ENCODE measurements at regions not wholly inside any gene's neighbourhood (a gene's known extent, or its start where the extent isn't known, plus 50 kb on each side); places are given as distances from the start of the nearest gene placed in this dataset.

DNA sequence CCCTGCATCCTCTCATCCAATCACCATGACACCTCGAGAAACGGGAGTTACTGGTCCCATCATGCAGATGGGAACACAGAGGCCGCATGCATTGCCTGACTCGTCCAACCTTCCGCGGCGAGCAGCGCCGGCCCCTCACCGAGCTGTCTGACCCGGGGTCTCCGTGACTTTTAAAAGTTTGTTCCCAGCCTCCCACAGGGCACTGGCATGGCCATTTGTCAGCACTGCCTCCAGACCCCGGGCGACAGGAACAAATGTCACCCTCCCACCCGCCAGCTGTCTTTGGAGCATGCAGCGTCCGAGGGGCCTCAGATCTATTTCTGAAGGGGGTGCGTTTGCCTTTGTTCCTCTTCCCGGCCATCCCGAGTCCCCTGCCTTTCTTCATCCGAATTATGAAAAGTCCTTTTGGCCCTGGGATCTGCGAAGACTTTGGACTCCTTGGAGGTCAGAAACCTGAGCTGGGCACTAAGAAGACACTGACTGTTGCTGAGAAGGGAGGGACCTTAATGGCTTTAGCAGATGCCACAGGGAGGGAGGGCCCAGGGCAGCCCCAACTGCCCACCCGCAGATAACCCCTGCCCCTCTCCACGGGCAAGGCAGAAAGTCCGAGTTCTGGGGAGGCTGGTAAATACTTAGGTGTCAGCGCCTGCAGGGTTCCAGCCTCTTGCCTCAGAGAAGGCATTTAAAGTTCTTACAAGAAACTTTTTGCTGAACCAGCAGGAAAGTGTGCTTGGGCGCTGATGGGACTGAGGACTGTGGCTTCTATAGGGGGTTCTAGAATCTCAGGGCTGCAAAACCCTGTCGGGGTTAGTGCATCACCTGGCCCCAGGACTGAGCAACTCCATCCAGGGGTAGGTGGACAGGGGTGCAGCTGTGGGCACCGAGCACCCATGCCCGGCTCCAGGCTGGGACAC lies 348.1 kb downstream of the FOXL1 start:
- DNase-seq (ENCODE audit: low read depth, low spot score) = no peak
- SMC1A ChIA-PET (ENCODE audit: uncharacterized antibody, unreplicated experiment) = no interaction called here
- in situ Hi-C loops (cut with MboI) (no loop called here), intact Hi-C loops (cut with micrococcal nuclease; ENCODE audit: unreplicated experiment) (no loop called here)
- Histone ChIP-seq H3K36me3 (ENCODE audit: control insufficient read depth in 2 of 2, insufficient read depth in 2 of 2, low read length in 1 of 2) (no peaks in the 10 kb centered on the region), H4K20me1 (ENCODE audit: control insufficient read depth, insufficient read depth) (no peaks in the 10 kb centered on the region), H3K4me3 (no peak overlapping the region), H2AFZ (ENCODE audit: control insufficient read depth, low read depth, low read length) (no peak overlapping the region), H3K9me3 (replicated peaks; ENCODE audit: control insufficient read depth, insufficient read depth, low read length) (no peaks in the 10 kb centered on the region; the same call in 2 of the 3 replicates), H3K27ac (ENCODE audit: control insufficient read depth, insufficient read depth) (no peak overlapping the region), H3K4me1 (ENCODE audit: control insufficient read depth, insufficient read depth, low read length) (no peaks in the 10 kb centered on the region), H3K4me2 (ENCODE audit: control insufficient read depth, insufficient read depth) (no peak overlapping the region), H3K27me3 (replicated peaks in 1 of 2; ENCODE audit: control insufficient read depth in 2 of 2, insufficient read depth in 2 of 2, low read length in 1 of 2) (peaks cover 3 to 6% of the 10 kb centered on the region in 2 experiments; a peak in 2 of 4 replicates), H3K79me2 (ENCODE audit: control insufficient read depth, insufficient read depth, low read length) (no peaks in the 10 kb centered on the region), H3K9ac (ENCODE audit: control insufficient read depth, insufficient read depth, low read length) (no peak overlapping the region)
- POLR2A ChIA-PET = no interaction called here
- TF ChIP-seq ATF2 (IDR thresholded peaks at IDR 0.05; ENCODE audit: low read length) (no peak), ZBED1 (IDR thresholded peaks at IDR 0.05; ENCODE audit: borderline replicate concordance) (no peak)
- no TSS peak for BruUV-seq (replicated peaks)
- no peak for FAIRE-seq
- RAD21 ChIA-PET (ENCODE audit: unreplicated experiment) = no interaction called here
- WGBS (ENCODE audit: insufficient coverage, insufficient replicate concordance, low lambda C conversion rate, missing lambda C conversion rate) = 16% methylated on average over 30 of the region's 30 CpGs
- CTCF ChIA-PET = no interaction called here
- no peak for ATAC-seq

- Histone ChIP-seq H3K4me3 (no peak overlapping the region), H3K9ac (ENCODE audit: control insufficient read depth, insufficient read depth, low read length) (no peak overlapping the region), H4K20me1 (ENCODE audit: control insufficient read depth, insufficient read depth) (no peaks in the 10 kb centered on the region), H3K27me3 (replicated peaks in 1 of 2; ENCODE audit: control insufficient read depth in 2 of 2, insufficient read depth in 2 of 2, low read length in 1 of 2) (peaks cover 3 to 6% of the 10 kb centered on the region in 2 experiments; a peak in 2 of 4 replicates), H3K4me2 (ENCODE audit: control insufficient read depth, insufficient read depth) (no peak overlapping the region), H3K79me2 (ENCODE audit: control insufficient read depth, insufficient read depth, low read length) (no peaks in the 10 kb centered on the region), H3K9me3 (replicated peaks; ENCODE audit: control insufficient read depth, insufficient read depth, low read length) (no peaks in the 10 kb centered on the region; the same call in 2 of the 3 replicates), H3K36me3 (ENCODE audit: control insufficient read depth in 2 of 2, insufficient read depth in 2 of 2, low read length in 1 of 2) (no peaks in the 10 kb centered on the region), H3K4me1 (ENCODE audit: control insufficient read depth, insufficient read depth, low read length) (no peaks in the 10 kb centered on the region), H3K27ac (ENCODE audit: control insufficient read depth, insufficient read depth) (no peak overlapping the region), H2AFZ (ENCODE audit: control insufficient read depth, low read depth, low read length) (no peak overlapping the region)
- 37% methylated on average over 3 of the region's 3 CpGs for WGBS (ENCODE audit: insufficient coverage, insufficient replicate concordance, low lambda C conversion rate, missing lambda C conversion rate)
- ATAC-seq = no peak
- RAD21 ChIA-PET (ENCODE audit: unreplicated experiment) = no interaction called here
- SMC1A ChIA-PET (ENCODE audit: uncharacterized antibody, unreplicated experiment) = interaction anchor here (0.6 kb wide), 1 partner anchor 286 kb away, joined by 3 read pairs; no protein-coding TSS in a partner anchor
- in situ Hi-C loops (cut with MboI) = no loop called here
- no peak for FAIRE-seq
- no peak for DNase-seq (ENCODE audit: low read depth, low spot score)
- BruUV-seq (replicated peaks) = no TSS peak
- TF ChIP-seq SRF (IDR thresholded peaks at IDR 0.05; ENCODE audit: low read depth in 2 of 2, low read length in 2 of 2) = no peak
- no peak for TF ChIP-seq LARP7 (IDR thresholded peaks at IDR 0.05)
- intact Hi-C loops (cut with micrococcal nuclease; ENCODE audit: unreplicated experiment) = no loop called here
- CTCF ChIA-PET = no interaction called here
- POLR2A ChIA-PET = no interaction called here
These were observed 349.4 kb downstream of the FOXL1 start for GRCh38 chr16:86927699-86928098.
